ENCODE measurements at regions not wholly inside any gene's neighbourhood (a gene's known extent, or its start where the extent isn't known, plus 50 kb on each side); places are given as distances from the start of the nearest gene placed in this dataset.
"Not testable (repeated sequence)": the region's sequence is repeated elsewhere in the genome, so short reads cannot be mapped to it uniquely, and the experiment has no call there.

DNA sequence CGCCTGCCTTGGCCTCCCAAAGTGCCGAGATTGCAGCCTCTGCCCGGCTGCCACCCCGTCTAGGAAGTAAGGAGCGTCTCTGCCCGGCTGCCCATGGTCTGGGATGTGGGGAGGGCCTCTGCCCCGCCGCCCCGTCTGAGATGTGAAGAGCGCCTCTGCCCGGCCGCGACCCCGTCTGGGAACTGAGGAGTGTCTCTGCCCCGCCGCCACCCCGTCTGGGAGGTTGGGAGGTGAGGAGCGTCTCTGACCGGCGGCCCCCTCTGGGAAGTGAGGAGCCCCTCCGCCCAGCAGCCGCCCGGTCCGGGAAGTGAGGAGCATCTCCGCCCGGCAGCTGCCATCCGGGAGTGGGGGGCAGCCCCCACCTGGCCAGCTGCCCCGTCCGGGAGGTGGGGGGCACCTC lies 699.2 kb upstream of the TMEFF2 start:
- TF ChIP-seq, protein P1, sequence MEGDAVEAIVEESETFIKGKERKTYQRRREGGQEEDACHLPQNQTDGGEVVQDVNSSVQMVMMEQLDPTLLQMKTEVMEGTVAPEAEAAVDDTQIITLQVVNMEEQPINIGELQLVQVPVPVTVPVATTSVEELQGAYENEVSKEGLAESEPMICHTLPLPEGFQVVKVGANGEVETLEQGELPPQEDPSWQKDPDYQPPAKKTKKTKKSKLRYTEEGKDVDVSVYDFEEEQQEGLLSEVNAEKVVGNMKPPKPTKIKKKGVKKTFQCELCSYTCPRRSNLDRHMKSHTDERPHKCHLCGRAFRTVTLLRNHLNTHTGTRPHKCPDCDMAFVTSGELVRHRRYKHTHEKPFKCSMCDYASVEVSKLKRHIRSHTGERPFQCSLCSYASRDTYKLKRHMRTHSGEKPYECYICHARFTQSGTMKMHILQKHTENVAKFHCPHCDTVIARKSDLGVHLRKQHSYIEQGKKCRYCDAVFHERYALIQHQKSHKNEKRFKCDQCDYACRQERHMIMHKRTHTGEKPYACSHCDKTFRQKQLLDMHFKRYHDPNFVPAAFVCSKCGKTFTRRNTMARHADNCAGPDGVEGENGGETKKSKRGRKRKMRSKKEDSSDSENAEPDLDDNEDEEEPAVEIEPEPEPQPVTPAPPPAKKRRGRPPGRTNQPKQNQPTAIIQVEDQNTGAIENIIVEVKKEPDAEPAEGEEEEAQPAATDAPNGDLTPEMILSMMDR (conservative IDR thresholded peaks at IDR 0.05; ENCODE audit: low read length): not testable (repeated sequence)
- not testable (repeated sequence) for TF ChIP-seq EZH2phosphoT487 (IDR thresholded peaks at IDR 0.05; ENCODE audit: borderline replicate concordance)
